ENCODE measurements at regions not wholly inside any gene's neighbourhood (a gene's known extent, or its start where the extent isn't known, plus 50 kb on each side); places are given as distances from the start of the nearest gene placed in this dataset.
A peak's percentile ranks its signal among the peaks of the same experiment; 100 is the strongest.

DNA sequence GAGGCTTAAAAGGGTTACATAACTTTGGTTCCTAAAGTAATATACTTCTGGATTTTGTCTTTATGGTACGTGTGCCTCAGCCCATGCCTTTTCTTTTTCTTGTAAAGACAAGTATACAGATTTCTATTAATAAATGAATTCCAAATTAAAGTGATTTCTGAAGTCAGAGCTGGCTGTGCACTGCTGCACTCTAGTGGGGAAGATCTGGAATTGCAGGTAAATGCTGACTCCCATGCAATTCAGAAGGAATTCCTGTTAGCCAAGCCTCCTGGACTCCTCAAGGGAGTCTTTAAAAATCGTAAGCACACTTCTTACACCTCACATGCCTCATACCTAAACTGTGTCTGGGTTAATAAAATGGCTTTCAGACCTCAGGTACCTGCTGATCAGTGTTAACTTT, 118.4 kb upstream of the SLC7A1 start:
- Histone ChIP-seq H3K36me3 (ENCODE audit: control insufficient read depth, insufficient read depth, low read length, severe bottlenecking) (no peaks in the 10 kb centered on the region), H3K9me3 (ENCODE audit: control insufficient read depth, low read length) (peaks cover 5% of the 10 kb centered on the region), H3K27me3 (replicated peaks; ENCODE audit: control insufficient read depth, insufficient read depth, low read length) (no peaks in the 10 kb centered on the region), H3K4me1 (ENCODE audit: control insufficient read depth, insufficient read depth, low read length) (no peaks in the 10 kb centered on the region), H3K9ac (ENCODE audit: low read length) (no peak overlapping the region), H3K4me3 (ENCODE audit: low read length) (no peak overlapping the region)
- DNase-seq (ENCODE audit: low read depth): no peak

DNA sequence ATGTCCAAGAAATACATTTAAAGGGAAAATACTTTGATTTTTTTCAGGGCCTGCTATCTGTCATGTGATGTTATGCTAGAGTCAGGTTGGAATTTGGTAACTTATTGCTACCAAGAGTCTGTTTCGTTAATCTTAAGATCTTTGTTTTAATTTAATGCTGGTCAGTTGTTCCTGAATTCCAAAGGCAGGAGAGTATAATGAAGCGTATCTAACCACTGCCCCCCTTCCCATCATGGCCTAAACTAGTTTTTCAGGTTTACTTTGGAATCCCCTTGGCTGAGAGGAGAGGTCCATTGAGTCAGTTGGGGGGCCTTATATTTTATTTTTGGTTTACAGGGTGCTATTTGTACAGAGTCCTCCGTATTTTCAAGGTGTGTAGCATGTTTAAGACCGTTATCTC, 116.3 kb upstream of the SLC7A1 start:
- Histone ChIP-seq H3K4me3 (ENCODE audit: low read length) (no peak overlapping the region), H3K27me3 (replicated peaks; ENCODE audit: control insufficient read depth, insufficient read depth, low read length) (no peaks in the 10 kb centered on the region), H3K4me1 (ENCODE audit: control insufficient read depth, insufficient read depth, low read length) (no peaks in the 10 kb centered on the region), H3K9me3 (ENCODE audit: control insufficient read depth, low read length) (peaks cover 5% of the 10 kb centered on the region), H3K9ac (ENCODE audit: low read length) (no peak overlapping the region), H3K36me3 (ENCODE audit: control insufficient read depth, insufficient read depth, low read length, severe bottlenecking) (no peaks in the 10 kb centered on the region)
- DNase-seq (ENCODE audit: low read depth): no peak

DNA sequence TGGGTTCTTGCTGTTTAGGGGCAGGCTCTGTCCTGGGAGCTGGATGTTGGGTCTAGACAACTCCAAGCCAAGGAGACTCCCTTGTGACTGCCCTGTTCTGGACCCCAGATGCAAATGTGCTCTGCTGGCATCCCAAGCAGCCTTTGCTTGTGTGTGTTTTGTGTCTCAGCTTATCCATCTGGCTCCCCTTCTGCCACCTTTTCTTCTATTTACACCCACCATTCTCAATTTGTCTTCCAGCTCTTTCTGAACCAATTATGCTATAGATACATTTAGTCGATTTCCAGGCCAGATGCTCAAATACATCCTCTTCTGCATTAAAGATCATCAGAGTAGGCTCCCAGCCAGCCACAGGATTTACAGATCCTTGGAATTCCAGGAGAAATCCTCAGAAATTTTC, 115.0 kb upstream of the SLC7A1 start:
- Histone ChIP-seq H3K27me3 (replicated peaks; ENCODE audit: control insufficient read depth, insufficient read depth, low read length) (no peaks in the 10 kb centered on the region), H3K9ac (ENCODE audit: low read length) (no peak overlapping the region), H3K4me1 (ENCODE audit: control insufficient read depth, insufficient read depth, low read length) (no peaks in the 10 kb centered on the region), H3K36me3 (ENCODE audit: control insufficient read depth, insufficient read depth, low read length, severe bottlenecking) (no peaks in the 10 kb centered on the region), H3K9me3 (ENCODE audit: control insufficient read depth, low read length) (peaks cover 5% of the 10 kb centered on the region), H3K4me3 (ENCODE audit: low read length) (no peak overlapping the region)
- DNase-seq (ENCODE audit: low read depth): no peak

DNA sequence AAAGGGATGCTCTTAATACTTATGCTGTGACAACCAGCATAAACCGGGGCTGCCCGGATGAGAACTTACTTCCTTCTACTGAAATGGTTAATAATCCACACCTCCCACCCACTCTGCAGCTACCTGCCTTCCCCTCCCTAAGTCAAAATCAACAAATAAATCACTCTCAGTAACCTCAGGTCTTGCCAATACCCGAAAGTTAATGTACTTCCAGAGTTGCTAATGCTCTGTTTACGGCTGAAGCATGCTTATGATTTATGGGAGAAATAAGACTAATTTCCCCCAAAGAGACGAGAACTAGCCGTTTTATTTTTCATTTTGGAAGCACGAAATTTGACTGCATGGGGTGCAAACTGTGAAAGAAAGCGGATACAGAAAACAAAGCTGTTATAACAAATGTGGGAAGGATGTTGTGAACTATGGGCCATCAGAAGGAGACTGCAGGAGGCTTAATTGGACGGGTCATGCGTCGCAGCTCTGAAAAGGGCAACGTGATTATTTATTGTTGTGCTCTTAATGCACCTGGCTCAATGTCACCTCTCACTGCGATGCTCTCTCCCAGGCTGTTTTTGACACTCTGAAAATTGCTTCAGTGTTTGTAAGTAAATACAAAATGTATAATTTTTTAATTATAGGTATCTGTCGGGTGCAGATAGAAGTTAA, 114.0 kb upstream of the SLC7A1 start:
- no peak for DNase-seq (ENCODE audit: low read depth)
- Histone ChIP-seq H3K36me3 (ENCODE audit: control insufficient read depth, insufficient read depth, low read length, severe bottlenecking) (no peaks in the 10 kb centered on the region), H3K4me3 (ENCODE audit: low read length) (no peak overlapping the region), H3K9me3 (ENCODE audit: control insufficient read depth, low read length) (peaks cover 5% of the 10 kb centered on the region), H3K27me3 (replicated peaks; ENCODE audit: control insufficient read depth, insufficient read depth, low read length) (no peaks in the 10 kb centered on the region), H3K9ac (ENCODE audit: low read length) (no peak overlapping the region), H3K4me1 (ENCODE audit: control insufficient read depth, insufficient read depth, low read length) (no peaks in the 10 kb centered on the region)

DNA sequence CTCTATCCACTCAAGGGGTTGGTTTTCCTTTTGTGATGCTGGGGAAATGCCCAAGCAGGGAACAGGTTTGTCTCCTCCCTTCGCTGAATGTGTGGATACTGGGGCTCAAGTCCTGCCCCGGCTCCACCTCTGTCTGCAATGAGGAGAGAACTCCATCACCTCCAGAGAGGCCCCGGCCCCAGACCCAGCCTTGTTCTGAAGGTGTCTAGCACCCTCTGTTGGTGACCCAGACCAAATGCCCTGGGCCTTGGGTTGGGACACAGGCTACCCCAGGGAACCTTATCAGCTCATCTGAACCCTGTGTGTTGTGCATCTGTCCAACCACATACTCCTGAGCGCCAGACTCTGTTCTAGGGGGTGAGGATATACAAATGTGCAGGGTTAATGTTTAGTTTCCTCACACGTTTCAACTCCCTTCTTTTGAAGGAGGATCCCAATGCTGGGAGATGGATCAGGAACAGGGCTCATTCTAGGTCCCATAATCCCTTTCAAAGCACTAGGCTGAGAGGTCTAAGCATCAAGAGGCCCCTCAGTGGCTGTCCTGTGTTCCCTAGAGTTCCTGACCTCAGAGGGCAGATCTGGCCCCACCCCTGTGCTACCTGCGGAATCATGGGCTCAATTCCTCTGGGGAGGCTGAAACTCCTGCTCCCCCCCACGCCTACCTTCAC, 112.5 kb upstream of the SLC7A1 start:
- peaks cover 3% of the 10 kb centered on the region for H3K4me1 ChIP-seq (ENCODE audit: control insufficient read depth, insufficient read depth, low read length)
- H3K4me3 ChIP-seq (ENCODE audit: low read length): no peak overlapping the region
- no peaks in the 10 kb centered on the region for H3K36me3 ChIP-seq (ENCODE audit: control insufficient read depth, insufficient read depth, low read length, severe bottlenecking)
- no peaks in the 10 kb centered on the region for H3K9me3 ChIP-seq (ENCODE audit: control insufficient read depth, low read length)
- no peak overlapping the region for H3K9ac ChIP-seq (ENCODE audit: low read length)
- H3K27me3 ChIP-seq (replicated peaks; ENCODE audit: control insufficient read depth, insufficient read depth, low read length): no peaks in the 10 kb centered on the region
- peak; percentile 58 for DNase-seq (ENCODE audit: low read depth)

DNA sequence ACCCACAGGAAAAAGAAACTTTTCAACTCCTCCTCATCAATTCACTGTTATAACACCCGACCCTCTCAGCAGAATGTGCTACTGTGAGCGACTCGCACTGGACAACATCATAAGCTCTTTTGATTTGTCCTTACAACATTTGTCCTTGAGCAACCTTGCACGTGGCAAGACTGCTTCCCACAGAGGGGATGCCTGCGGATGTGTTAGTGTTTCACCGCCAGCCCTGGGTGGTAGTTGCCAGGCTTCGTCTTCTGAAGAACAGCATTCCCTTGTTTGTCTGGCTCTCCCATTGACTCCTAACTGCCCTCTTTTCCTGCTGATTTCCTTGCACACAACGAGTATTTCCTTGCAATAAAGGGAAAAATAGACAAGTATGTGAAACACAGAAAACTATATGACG, 111.4 kb upstream of the SLC7A1 start:
- Histone ChIP-seq H3K4me3 (ENCODE audit: low read length) (no peak overlapping the region), H3K27me3 (replicated peaks; ENCODE audit: control insufficient read depth, insufficient read depth, low read length) (no peaks in the 10 kb centered on the region), H3K9me3 (ENCODE audit: control insufficient read depth, low read length) (no peaks in the 10 kb centered on the region), H3K36me3 (ENCODE audit: control insufficient read depth, insufficient read depth, low read length, severe bottlenecking) (no peaks in the 10 kb centered on the region), H3K9ac (ENCODE audit: low read length) (no peak overlapping the region), H3K4me1 (ENCODE audit: control insufficient read depth, insufficient read depth, low read length) (peaks cover 12% of the 10 kb centered on the region)
- DNase-seq (ENCODE audit: low read depth): no peak

DNA sequence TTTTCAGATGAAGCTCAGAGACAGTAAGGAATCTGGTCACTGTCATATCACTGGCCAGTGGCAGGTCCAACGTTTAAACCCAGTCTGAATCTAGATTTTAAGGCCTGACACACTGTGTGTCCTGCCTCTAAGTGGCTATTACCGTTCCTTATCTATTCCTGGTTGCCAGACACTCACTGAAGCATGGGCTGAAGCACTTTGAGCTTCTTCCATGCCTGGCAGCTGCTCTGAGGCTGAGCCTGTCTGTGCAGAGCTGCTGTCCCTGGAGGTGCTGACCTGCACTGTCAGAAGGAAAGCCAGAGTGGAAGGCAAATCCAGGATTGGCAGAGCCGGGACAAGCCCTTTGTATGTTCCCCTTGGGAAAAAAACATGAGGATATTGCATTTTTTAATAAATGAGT, 109.2 kb upstream of the SLC7A1 start:
- Histone ChIP-seq H3K27me3 (replicated peaks; ENCODE audit: control insufficient read depth, insufficient read depth, low read length) (no peaks in the 10 kb centered on the region), H3K36me3 (ENCODE audit: control insufficient read depth, insufficient read depth, low read length, severe bottlenecking) (no peaks in the 10 kb centered on the region), H3K9ac (ENCODE audit: low read length) (no peak overlapping the region), H3K4me1 (ENCODE audit: control insufficient read depth, insufficient read depth, low read length) (peaks cover 12% of the 10 kb centered on the region), H3K4me3 (ENCODE audit: low read length) (no peak overlapping the region), H3K9me3 (ENCODE audit: control insufficient read depth, low read length) (no peaks in the 10 kb centered on the region)
- DNase-seq (ENCODE audit: low read depth): peak; percentile 6

DNA sequence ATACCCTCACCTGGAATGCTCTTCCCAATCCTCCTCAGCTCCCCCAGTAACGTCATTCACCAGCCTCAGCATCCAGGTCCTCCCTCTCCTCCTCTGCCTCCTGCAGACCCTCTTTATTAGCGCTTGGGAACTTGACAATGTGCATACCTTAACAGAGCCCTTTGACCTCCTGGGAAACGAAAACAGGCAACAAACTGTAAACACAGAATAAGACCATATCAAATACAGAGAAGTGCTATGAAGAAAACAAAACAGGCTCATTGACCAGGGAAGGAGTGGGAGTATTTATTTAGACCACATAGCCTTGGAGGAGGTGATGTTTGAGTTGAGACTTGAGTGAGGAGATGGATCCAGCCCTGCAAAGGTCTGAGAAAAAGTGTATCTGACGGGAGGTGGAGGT, 107.9 kb upstream of the SLC7A1 start:
- no peak for DNase-seq (ENCODE audit: low read depth)

DNA sequence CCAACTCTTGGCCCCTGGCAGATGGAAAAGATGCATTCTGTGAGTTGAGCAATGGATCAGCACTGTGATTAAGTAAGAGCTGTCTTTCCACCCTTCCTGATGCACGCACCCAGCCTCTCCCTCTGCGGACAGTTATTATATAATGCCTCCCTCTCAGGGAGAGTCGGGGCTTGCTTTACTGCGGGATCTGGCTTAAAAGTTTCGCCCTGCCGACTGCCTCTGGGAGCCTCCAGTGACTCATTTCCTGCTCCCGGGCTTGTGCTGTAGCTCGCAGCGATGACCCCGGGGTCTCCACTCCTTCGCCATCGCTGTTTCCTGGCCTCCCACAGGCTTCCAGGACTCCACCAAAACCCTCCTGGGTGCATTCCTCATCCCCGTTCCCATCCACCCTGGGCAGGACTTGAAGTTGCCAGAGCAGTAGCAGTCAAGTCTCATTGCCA, 107.4 kb upstream of the SLC7A1 start:
- DNase-seq (ENCODE audit: low read depth): peak; percentile 89
- Histone ChIP-seq H3K9ac (ENCODE audit: low read length) (no peak overlapping the region), H3K4me1 (ENCODE audit: control insufficient read depth, insufficient read depth, low read length) (peaks cover 12% of the 10 kb centered on the region), H3K4me3 (ENCODE audit: low read length) (peak overlapping the region; percentile 40), H3K27me3 (replicated peaks; ENCODE audit: control insufficient read depth, insufficient read depth, low read length) (no peaks in the 10 kb centered on the region), H3K9me3 (ENCODE audit: control insufficient read depth, low read length) (no peaks in the 10 kb centered on the region), H3K36me3 (ENCODE audit: control insufficient read depth, insufficient read depth, low read length, severe bottlenecking) (no peaks in the 10 kb centered on the region)

More for the DNA sequence above, 107.9 kb upstream of the SLC7A1 start:
- Histone ChIP-seq H3K36me3 (ENCODE audit: control insufficient read depth, insufficient read depth, low read length, severe bottlenecking) (no peaks in the 10 kb centered on the region), H3K4me1 (ENCODE audit: control insufficient read depth, insufficient read depth, low read length) (peaks cover 12% of the 10 kb centered on the region), H3K4me3 (ENCODE audit: low read length) (no peak overlapping the region), H3K9ac (ENCODE audit: low read length) (no peak overlapping the region), H3K27me3 (replicated peaks; ENCODE audit: control insufficient read depth, insufficient read depth, low read length) (no peaks in the 10 kb centered on the region), H3K9me3 (ENCODE audit: control insufficient read depth, low read length) (no peaks in the 10 kb centered on the region)

DNA sequence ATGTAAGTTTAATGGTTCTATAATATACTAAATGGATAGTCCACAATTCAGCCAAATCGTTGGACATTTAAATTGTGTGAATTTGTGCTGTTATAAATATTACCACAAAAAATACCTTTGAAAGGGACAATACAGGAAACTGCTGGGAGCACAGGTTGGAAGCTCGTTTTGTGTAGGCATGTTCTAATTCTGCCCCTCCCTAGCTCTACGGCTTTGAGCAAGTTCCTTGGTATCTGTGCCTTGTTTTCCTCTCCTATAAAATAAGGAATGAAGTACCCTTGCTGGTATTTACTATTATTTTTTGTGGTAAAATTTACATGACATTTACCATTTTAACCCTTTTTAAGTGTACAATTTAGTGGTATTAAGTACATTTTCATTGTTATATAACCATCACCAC, 102.6 kb upstream of the SLC7A1 start:
- no peaks in the 10 kb centered on the region for H3K27me3 ChIP-seq (replicated peaks; ENCODE audit: control insufficient read depth, insufficient read depth, low read length)
- H3K9me3 ChIP-seq (ENCODE audit: control insufficient read depth, low read length): no peaks in the 10 kb centered on the region
- H3K4me1 ChIP-seq (ENCODE audit: control insufficient read depth, insufficient read depth, low read length): peaks cover 10% of the 10 kb centered on the region
- no peak overlapping the region for H3K4me3 ChIP-seq (ENCODE audit: low read length)
- no peak for DNase-seq (ENCODE audit: low read depth)
- no peak overlapping the region for H3K9ac ChIP-seq (ENCODE audit: low read length)
- H3K36me3 ChIP-seq (ENCODE audit: control insufficient read depth, insufficient read depth, low read length, severe bottlenecking): no peaks in the 10 kb centered on the region

DNA sequence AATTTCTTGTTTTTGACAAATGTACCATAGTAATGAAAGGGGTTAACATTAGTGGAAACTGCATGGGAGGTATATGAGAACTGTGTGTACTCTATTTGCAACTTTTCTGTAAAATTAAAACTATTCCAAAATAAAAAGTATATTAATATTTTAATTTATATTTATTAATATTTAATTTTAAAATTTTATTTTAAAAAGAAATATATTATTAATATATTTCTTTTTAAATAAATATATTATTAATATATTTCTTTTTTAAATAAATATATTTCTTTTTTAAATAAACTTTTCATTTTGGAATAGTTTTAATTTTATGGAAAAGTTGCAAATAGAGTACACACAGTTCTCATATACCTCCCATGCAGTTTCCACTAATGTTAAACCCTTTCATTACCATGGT, 101.1 kb upstream of the SLC7A1 start:
- Histone ChIP-seq H3K9ac (ENCODE audit: low read length) (no peak overlapping the region), H3K4me1 (ENCODE audit: control insufficient read depth, insufficient read depth, low read length) (no peaks in the 10 kb centered on the region), H3K4me3 (ENCODE audit: low read length) (no peak overlapping the region), H3K36me3 (ENCODE audit: control insufficient read depth, insufficient read depth, low read length, severe bottlenecking) (no peaks in the 10 kb centered on the region), H3K27me3 (replicated peaks; ENCODE audit: control insufficient read depth, insufficient read depth, low read length) (no peaks in the 10 kb centered on the region), H3K9me3 (ENCODE audit: control insufficient read depth, low read length) (no peaks in the 10 kb centered on the region)
- DNase-seq (ENCODE audit: low read depth): no peak

Data from adipocyte (in vitro differentiated cells).